Head of caudate nucleus (tissue), 42 donors: ENCODE measurements at regions not wholly inside any gene's neighbourhood (a gene's known extent, or its start where the extent isn't known, plus 50 kb on each side); places are given as distances from the start of the nearest gene placed in this dataset.
"Not testable (repeated sequence)": the region's sequence is repeated elsewhere in the genome, so short reads cannot be mapped to it uniquely, and the experiment has no call there.

Source experiments
- DNase-seq, 42 donors: peaks; one replicate each; pipeline versions ENCODE4 v3.0.0 to v3.0.0-alpha.2; 2020 to 2021; ENCODE audit warnings: mixed read lengths in 7 of 42
- intact Hi-C: fragments of 100-400 bp; cut with DNase I; formaldehyde crosslinking; loops from one replicate; pipeline ENCODE4 v1.15.0; 2022

GRCh38 chr9:38179965-38180364 is 110.9 kb upstream of the SHB start:
- intact Hi-C loops: no loop called here
- DNase-seq: no peak

- intact Hi-C loops: no loop called here
- DNase-seq: no peak
These were observed 109.2 kb upstream of the SHB start for GRCh38 chr9:38178237-38178636.

- intact Hi-C loops: no loop called here
- DNase-seq: no peak
These were observed 108.7 kb upstream of the SHB start for GRCh38 chr9:38177680-38178079.

- DNase-seq: no peak
- intact Hi-C loops: no loop called here
These were observed 107.2 kb upstream of the SHB start for GRCh38 chr9:38176251-38176650.

GRCh38 chr9:38175423-38175822 is 106.4 kb upstream of the SHB start:
- intact Hi-C loops: no loop called here
- DNase-seq: no peak

GRCh38 chr9:38172586-38172985 is 103.6 kb upstream of the SHB start:
- intact Hi-C loops: no loop called here
- peak in 1 of 42 donors; percentile 5 for DNase-seq

GRCh38 chr9:38171926-38172325 is 102.9 kb upstream of the SHB start:
- intact Hi-C loops: no loop called here
- DNase-seq: no peak

- intact Hi-C loops: no loop called here
- no peak for DNase-seq
These were observed 102.5 kb upstream of the SHB start for GRCh38 chr9:38171538-38171884.

GRCh38 chr9:38170763-38171537 is 101.9 kb upstream of the SHB start:
- DNase-seq, intact Hi-C loops: not testable (repeated sequence)

- DNase-seq, intact Hi-C loops: not testable (repeated sequence)
These were observed 101.1 kb upstream of the SHB start for GRCh38 chr9:38170155-38170554.

- intact Hi-C loops: no loop called here
- DNase-seq: no peak
These were observed 97.5 kb upstream of the SHB start for GRCh38 chr9:38166501-38166900.

- no peak for DNase-seq
- intact Hi-C loops: no loop called here
These were observed 95.7 kb upstream of the SHB start for GRCh38 chr9:38164659-38165221.

- no peak for DNase-seq
- intact Hi-C loops: no loop called here
These were observed 94.5 kb upstream of the SHB start for GRCh38 chr9:38163518-38163917.

- DNase-seq: no peak
- intact Hi-C loops: no loop called here
These were observed 93.5 kb upstream of the SHB start for GRCh38 chr9:38162332-38163211.

- intact Hi-C loops: no loop called here
- peak in 41 of 42 donors; percentile 12 to 87 (median 60) for DNase-seq
These were observed 91.7 kb upstream of the SHB start for GRCh38 chr9:38160613-38161215.

GRCh38 chr9:38159599-38159998 is 90.6 kb upstream of the SHB start:
- DNase-seq: no peak
- intact Hi-C loops: loop anchor here (10.0 kb wide), 1 partner anchor 255 kb away; the partner anchor contains the start of gene SLC25A51

- DNase-seq: no peak
- intact Hi-C loops: loop anchor here (10.0 kb wide), 1 partner anchor 254 kb away; the partner anchor contains the start of gene SLC25A51
These were observed 89.6 kb upstream of the SHB start for GRCh38 chr9:38158628-38159027.

GRCh38 chr9:38157711-38158110 is 88.7 kb upstream of the SHB start:
- intact Hi-C loops: loop anchor here (10.0 kb wide), 1 partner anchor 253 kb away; the partner anchor contains the start of gene SLC25A51
- no peak for DNase-seq
